ENCODE measurements at regions not wholly inside any gene's neighbourhood (a gene's known extent, or its start where the extent isn't known, plus 50 kb on each side); places are given as distances from the start of the nearest gene placed in this dataset.

GRCh38 chr16:8519179-8519578, 71.1 kb downstream of the TMEM114 start:
- Histone ChIP-seq H3K27ac (no peak overlapping the region), H3K9me3 (replicated peaks in 1 of 3) (no peaks in the 10 kb centered on the region), H3K36me3 (replicated peaks in 1 of 2) (no peaks in the 10 kb centered on the region), H3K4me3 (no peak overlapping the region), H3K27me3 (no peaks in the 10 kb centered on the region), H3K4me1 (replicated peaks in 1 of 2) (no peaks in the 10 kb centered on the region)
- no peak for TF ChIP-seq CTCF (IDR thresholded peaks at IDR 0.05)
- intact Hi-C loops (cut with DNase I) = no loop called here
- 47 to 73% (median 61%) methylated on average over 4 of the region's 4 CpGs for WGBS, 4 donors
- DNase-seq = no peak

- no peak for TF ChIP-seq POLR2A (IDR thresholded peaks at IDR 0.05)
- no peak for TF ChIP-seq CTCF (IDR thresholded peaks at IDR 0.05)
- Histone ChIP-seq H3K4me1 (replicated peaks in 1 of 2) (no peaks in the 10 kb centered on the region), H3K36me3 (replicated peaks in 1 of 2) (no peaks in the 10 kb centered on the region), H3K27ac (no peak overlapping the region), H3K9me3 (replicated peaks in 1 of 3) (no peaks in the 10 kb centered on the region), H3K4me3 (no peak overlapping the region), H3K27me3 (no peaks in the 10 kb centered on the region)
- DNase-seq = no peak
- intact Hi-C loops (cut with DNase I) = no loop called here
- WGBS, 4 donors = 69 to 82% (median 78%) methylated on average over 4 of the region's 4 CpGs
Measured at GRCh38 chr16:8517280-8517679, 73.0 kb downstream of the TMEM114 start.

GRCh38 chr16:8516471-8516870, 73.8 kb downstream of the TMEM114 start:
- TF ChIP-seq CTCF (IDR thresholded peaks at IDR 0.05) = no peak
- TF ChIP-seq POLR2A (IDR thresholded peaks at IDR 0.05) = no peak
- DNase-seq = no peak
- 86 to 89% (median 87%) methylated on average over 3 of the region's 3 CpGs for WGBS, 4 donors
- Histone ChIP-seq H3K27me3 (no peaks in the 10 kb centered on the region), H3K4me3 (no peak overlapping the region), H3K4me1 (replicated peaks in 1 of 2) (no peaks in the 10 kb centered on the region), H3K9me3 (replicated peaks in 1 of 3) (no peaks in the 10 kb centered on the region), H3K27ac (no peak overlapping the region), H3K36me3 (replicated peaks in 1 of 2) (no peaks in the 10 kb centered on the region)
- intact Hi-C loops (cut with DNase I) = no loop called here

GRCh38 chr16:8512941-8513624, 77.2 kb downstream of the TMEM114 start:
- DNase-seq = no peak
- intact Hi-C loops (cut with DNase I) = no loop called here
- WGBS, 4 donors = 45 to 54% (median 47%) methylated on average over 8 of the region's 8 CpGs
- H3K36me3 ChIP-seq (replicated peaks in 1 of 2) = no peaks in the 10 kb centered on the region
- no peaks in the 10 kb centered on the region for H3K27me3 ChIP-seq
- H3K4me3 ChIP-seq = no peak overlapping the region
- H3K9me3 ChIP-seq (replicated peaks in 1 of 3) = no peaks in the 10 kb centered on the region
- H3K27ac ChIP-seq = no peak overlapping the region
- TF ChIP-seq CTCF (IDR thresholded peaks at IDR 0.05) = no peak
- TF ChIP-seq POLR2A (IDR thresholded peaks at IDR 0.05) = no peak
- no peaks in the 10 kb centered on the region for H3K4me1 ChIP-seq (replicated peaks in 1 of 2)

Measured in adrenal gland (tissue), 9 donors.